SK-N-SH (cell line): ENCODE measurements at regions not wholly inside any gene's neighbourhood (a gene's known extent, or its start where the extent isn't known, plus 50 kb on each side); places are given as distances from the start of the nearest gene placed in this dataset.

Experiments used
- CTCF ChIA-PET: fragments of 300-600, 350-600 bp; formaldehyde crosslinking; extraction: SDS; loops from one replicate; lab custom pipeline; 2021; lab: Yijun Ruan, JAX
- POLR2A ChIA-PET: fragments of 350-600 bp; sonication (Branson Sonifier 250); formaldehyde crosslinking; extraction: SDS; loops from one replicate; lab custom pipeline; 2020; ENCODE audit warnings: antibody characterized with exemption, inconsistent platforms; lab: Yijun Ruan, JAX
- DNase-seq: peaks from one replicate; pipeline ENCODE4 v3.0.0; 2012
- H2AFZ ChIP-seq: fragments of 200-600 bp; sonication (generic); 2 replicates; pipeline ENCODE4 v1.8.1; 2016; ENCODE audit warnings: antibody characterized with exemption, mild to moderate bottlenecking, low read depth
- H3F3A ChIP-seq: fragments of 200-600 bp; sonication (generic); replicated peaks from 2 replicates; pipeline ENCODE3; 2016; ENCODE audit warnings: antibody characterized with exemption, mild to moderate bottlenecking; ENCODE audit not compliant: insufficient read depth
- H3K27ac ChIP-seq, 2 experiments: fragments of 200-500 bp in 1 of 2; fragments of 200-600 bp in 1 of 2; sonication (Bioruptor generic) in 1 of 2; sonication (generic), shearing (Covaris generic) in 1 of 2; 2 replicates each; pipeline versions ENCODE4 v1.5.1 to v1.6.1; 2014 to 2016; ENCODE audit warnings: low read depth in 2 of 2, inconsistent platforms in 1 of 2, low read length in 1 of 2, mild to moderate bottlenecking in 1 of 2, mixed read lengths in 1 of 2
- H3K27me3 ChIP-seq: fragments of 200-600 bp; sonication (generic), shearing (Covaris generic); 2 replicates; pipeline ENCODE4 v1.6.1; 2016; ENCODE audit warnings: mixed run types; ENCODE audit not compliant: insufficient read depth
- H3K36me3 ChIP-seq, 2 experiments: fragments of 200-500 bp in 1 of 2; fragments of 200-600 bp in 1 of 2; sonication (Bioruptor generic) in 1 of 2; sonication (generic) in 1 of 2; replicated peaks in 1 of 2; 2 replicates each; pipeline versions ENCODE3 to v1.5.1; 2014 to 2016; ENCODE audit warnings: low read length in 1 of 2, mild to moderate bottlenecking in 1 of 2; ENCODE audit not compliant: insufficient read depth in 2 of 2, control insufficient read depth in 1 of 2
- H3K4me1 ChIP-seq, 2 experiments: fragments of 200-500 bp in 1 of 2; fragments of 200-600 bp in 1 of 2; sonication (Bioruptor generic) in 1 of 2; sonication (generic), shearing (Covaris generic) in 1 of 2; 2 replicates each; pipeline versions ENCODE4 v1.5.1 to v1.6.1; 2014 to 2016; ENCODE audit warnings: low read depth in 1 of 2, low read length in 1 of 2, mixed run types in 1 of 2; ENCODE audit not compliant: insufficient read depth in 2 of 2, control insufficient read depth in 1 of 2
- H3K4me2 ChIP-seq: fragments of 200-600 bp; sonication (generic), shearing (Covaris generic); 2 replicates; pipeline ENCODE4 v1.6.1; 2017; ENCODE audit warnings: mixed run types
- H3K4me3 ChIP-seq, 2 experiments: fragments of 200-500 bp in 1 of 2; fragments of 200-600 bp in 1 of 2; sonication (Bioruptor generic) in 1 of 2; sonication (generic), shearing (Covaris generic) in 1 of 2; 2 replicates each; pipeline versions ENCODE4 v1.5.1 to v1.8.1; 2014 to 2016; ENCODE audit warnings: low read depth in 2 of 2, inconsistent platforms in 1 of 2, low read length in 1 of 2, mild to moderate bottlenecking in 1 of 2, mixed read lengths in 1 of 2, moderate library complexity in 1 of 2
- H3K79me2 ChIP-seq: fragments of 200-600 bp; sonication (generic); 2 replicates; pipeline ENCODE4 v1.8.1; 2017; ENCODE audit warnings: mild to moderate bottlenecking; ENCODE audit not compliant: insufficient read depth
- H3K9ac ChIP-seq: fragments of 200-600 bp; sonication (generic); 2 replicates; pipeline ENCODE4 v1.6.1; 2017; ENCODE audit warnings: mixed run types
- H3K9me2 ChIP-seq: fragments of 200-600 bp; sonication (generic); 2 replicates; pipeline ENCODE4 v1.6.1; 2017; ENCODE audit warnings: mixed run types
- H3K9me3 ChIP-seq: fragments of 200-600 bp; sonication (generic); 2 replicates; pipeline ENCODE4 v1.6.1; 2017; ENCODE audit warnings: mixed run types, mild to moderate bottlenecking, moderate library complexity
- H4K20me1 ChIP-seq: fragments of 200-600 bp; sonication (generic); 2 replicates; pipeline ENCODE4 v1.6.1; 2017; ENCODE audit warnings: mild to moderate bottlenecking, mixed run types; ENCODE audit not compliant: insufficient read depth
- EZH2phosphoT487 ChIP-seq: fragments of 200-600 bp; sonication (generic); IDR thresholded peaks from 2 replicates; pipeline ENCODE4 v1.6.1; 2017; ENCODE audit warnings: low read depth, mixed run types, mild to moderate bottlenecking, antibody characterized with exemption, moderate library complexity, borderline replicate concordance
- FOXJ3 ChIP-seq: sonication (generic); formaldehyde crosslinking; IDR thresholded peaks from 2 replicates; pipeline ENCODE4 v1.5.1; 2020; ENCODE audit warnings: mild to moderate bottlenecking, missing genetic modification reagents
- FOXM1 ChIP-seq: IDR thresholded peaks from 2 replicates; pipeline ENCODE4 v1.4.0; 2012; ENCODE audit warnings: low read depth, mild to moderate bottlenecking
- MEF2A ChIP-seq: IDR thresholded peaks from 2 replicates; pipeline ENCODE4 v1.4.0; 2012; ENCODE audit warnings: low read depth, borderline replicate concordance
- NFIC ChIP-seq: IDR thresholded peaks from 2 replicates; pipeline ENCODE4 v1.4.0; 2012; ENCODE audit warnings: borderline replicate concordance
- POLR2AphosphoS5 ChIP-seq: IDR thresholded peaks from 2 replicates; pipeline ENCODE4 v1.6.1; 2012; ENCODE audit warnings: low read depth, low read length
- SIN3A ChIP-seq: IDR thresholded peaks from 2 replicates; pipeline ENCODE4 v1.6.1; 2012; ENCODE audit warnings: low read depth, mild to moderate bottlenecking, low read length, moderate library complexity, borderline replicate concordance
- SMC3 ChIP-seq: IDR thresholded peaks from 2 replicates; pipeline ENCODE4 v1.6.1; 2012; ENCODE audit warnings: low read depth, low read length, improper control_type of control experiment
- TAF1 ChIP-seq: IDR thresholded peaks from 2 replicates; pipeline ENCODE4 v1.6.1; 2012; ENCODE audit warnings: low read depth, mild to moderate bottlenecking, low read length, moderate library complexity, borderline replicate concordance
- TCF12 ChIP-seq: IDR thresholded peaks from 2 replicates; pipeline ENCODE4 v1.4.0; 2012
- WGBS: methylation state at CpG from one replicate; pipeline ENCODE4 v1.1.6; 2017; ENCODE audit warnings: low lambda C conversion rate; 5-methylcytosine and 5-hydroxymethylcytosine counted together
- TF ChIP-seq, protein P1 (sequence below): fragments of 150-350 bp; IDR thresholded peaks from 2 replicates; pipeline ENCODE4 v1.6.1; 2017; ENCODE audit warnings: antibody characterized with exemption, low read length, low read depth, borderline replicate concordance
- TF ChIP-seq, protein P2 (sequence below): IDR thresholded peaks from 2 replicates; pipeline ENCODE4 v1.4.0; 2012; ENCODE audit warnings: low read depth, borderline replicate concordance
- TF ChIP-seq, protein P3 (sequence below): fragments of 150-350 bp; IDR thresholded peaks from 2 replicates; pipeline ENCODE4 v1.6.1; 2016; ENCODE audit warnings: mild to moderate bottlenecking, low read depth, low read length
- TF ChIP-seq, protein P4 (sequence below): IDR thresholded peaks from 2 replicates; pipeline ENCODE4 v1.4.0; 2012; ENCODE audit warnings: low read depth, borderline replicate concordance

DNA sequence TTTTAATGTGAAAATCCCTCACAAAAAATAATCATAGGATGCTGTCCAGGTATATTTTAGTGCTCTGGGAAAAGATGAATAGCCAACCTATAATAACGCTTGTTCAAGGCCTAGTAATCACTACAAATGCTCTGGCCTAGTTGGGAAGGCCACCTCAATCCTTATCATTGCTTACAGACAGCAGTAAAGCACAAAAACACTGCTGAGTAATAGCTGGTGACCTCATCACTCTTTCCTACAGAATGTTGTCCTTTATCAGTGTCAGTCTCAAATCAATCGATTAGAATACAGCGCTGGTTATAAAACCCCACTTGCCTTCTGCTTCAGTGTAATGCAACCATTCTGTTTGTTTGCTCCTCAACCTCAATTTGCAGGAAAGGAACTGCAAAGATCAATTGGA, 72.6 kb upstream of the STEAP1 start:
- CTCF ChIA-PET, result no interaction called here
- no peak for DNase-seq
- Histone ChIP-seq H3K9me2 (no peaks in the 10 kb centered on the region), H3K9ac (no peak overlapping the region), H3K4me2 (no peak overlapping the region), H3K36me3 (no peaks in the 10 kb centered on the region), H4K20me1 (no peaks in the 10 kb centered on the region), H3K4me3 (no peak overlapping the region), H2AFZ (no peak overlapping the region), H3F3A (no peaks in the 10 kb centered on the region), H3K79me2 (no peaks in the 10 kb centered on the region), H3K27ac (no peak overlapping the region), H3K4me1 (no peaks in the 10 kb centered on the region), H3K9me3 (no peaks in the 10 kb centered on the region), H3K27me3 (no peaks in the 10 kb centered on the region; the same call in 1 of the 2 replicates)
- TF ChIP-seq, protein P1, sequence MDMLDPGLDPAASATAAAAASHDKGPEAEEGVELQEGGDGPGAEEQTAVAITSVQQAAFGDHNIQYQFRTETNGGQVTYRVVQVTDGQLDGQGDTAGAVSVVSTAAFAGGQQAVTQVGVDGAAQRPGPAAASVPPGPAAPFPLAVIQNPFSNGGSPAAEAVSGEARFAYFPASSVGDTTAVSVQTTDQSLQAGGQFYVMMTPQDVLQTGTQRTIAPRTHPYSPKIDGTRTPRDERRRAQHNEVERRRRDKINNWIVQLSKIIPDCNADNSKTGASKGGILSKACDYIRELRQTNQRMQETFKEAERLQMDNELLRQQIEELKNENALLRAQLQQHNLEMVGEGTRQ, result no peak
- TF ChIP-seq NFIC (no peak), FOXM1 (no peak), FOXJ3 (CRISPR knock-in tag) (no peak), MEF2A (no peak), TAF1 (no peak), SMC3 (no peak), EZH2phosphoT487 (no peak), SIN3A (no peak), TCF12 (no peak), POLR2AphosphoS5 (no peak)
- TF ChIP-seq, protein P2, sequence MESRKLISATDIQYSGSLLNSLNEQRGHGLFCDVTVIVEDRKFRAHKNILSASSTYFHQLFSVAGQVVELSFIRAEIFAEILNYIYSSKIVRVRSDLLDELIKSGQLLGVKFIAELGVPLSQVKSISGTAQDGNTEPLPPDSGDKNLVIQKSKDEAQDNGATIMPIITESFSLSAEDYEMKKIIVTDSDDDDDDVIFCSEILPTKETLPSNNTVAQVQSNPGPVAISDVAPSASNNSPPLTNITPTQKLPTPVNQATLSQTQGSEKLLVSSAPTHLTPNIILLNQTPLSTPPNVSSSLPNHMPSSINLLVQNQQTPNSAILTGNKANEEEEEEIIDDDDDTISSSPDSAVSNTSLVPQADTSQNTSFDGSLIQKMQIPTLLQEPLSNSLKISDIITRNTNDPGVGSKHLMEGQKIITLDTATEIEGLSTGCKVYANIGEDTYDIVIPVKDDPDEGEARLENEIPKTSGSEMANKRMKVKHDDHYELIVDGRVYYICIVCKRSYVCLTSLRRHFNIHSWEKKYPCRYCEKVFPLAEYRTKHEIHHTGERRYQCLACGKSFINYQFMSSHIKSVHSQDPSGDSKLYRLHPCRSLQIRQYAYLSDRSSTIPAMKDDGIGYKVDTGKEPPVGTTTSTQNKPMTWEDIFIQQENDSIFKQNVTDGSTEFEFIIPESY, result no peak
- TF ChIP-seq, protein P3, sequence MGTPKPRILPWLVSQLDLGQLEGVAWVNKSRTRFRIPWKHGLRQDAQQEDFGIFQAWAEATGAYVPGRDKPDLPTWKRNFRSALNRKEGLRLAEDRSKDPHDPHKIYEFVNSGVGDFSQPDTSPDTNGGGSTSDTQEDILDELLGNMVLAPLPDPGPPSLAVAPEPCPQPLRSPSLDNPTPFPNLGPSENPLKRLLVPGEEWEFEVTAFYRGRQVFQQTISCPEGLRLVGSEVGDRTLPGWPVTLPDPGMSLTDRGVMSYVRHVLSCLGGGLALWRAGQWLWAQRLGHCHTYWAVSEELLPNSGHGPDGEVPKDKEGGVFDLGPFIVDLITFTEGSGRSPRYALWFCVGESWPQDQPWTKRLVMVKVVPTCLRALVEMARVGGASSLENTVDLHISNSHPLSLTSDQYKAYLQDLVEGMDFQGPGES, result no peak
- TF ChIP-seq, protein P4, sequence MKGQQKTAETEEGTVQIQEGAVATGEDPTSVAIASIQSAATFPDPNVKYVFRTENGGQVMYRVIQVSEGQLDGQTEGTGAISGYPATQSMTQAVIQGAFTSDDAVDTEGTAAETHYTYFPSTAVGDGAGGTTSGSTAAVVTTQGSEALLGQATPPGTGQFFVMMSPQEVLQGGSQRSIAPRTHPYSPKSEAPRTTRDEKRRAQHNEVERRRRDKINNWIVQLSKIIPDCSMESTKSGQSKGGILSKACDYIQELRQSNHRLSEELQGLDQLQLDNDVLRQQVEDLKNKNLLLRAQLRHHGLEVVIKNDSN, result no peak
- WGBS, result 49% methylated on average over 3 of the region's 3 CpGs
- POLR2A ChIA-PET, result no interaction called here
